ENCODE measurements at regions not wholly inside any gene's neighbourhood (a gene's known extent, or its start where the extent isn't known, plus 50 kb on each side); places are given as distances from the start of the nearest gene placed in this dataset.

DNA sequence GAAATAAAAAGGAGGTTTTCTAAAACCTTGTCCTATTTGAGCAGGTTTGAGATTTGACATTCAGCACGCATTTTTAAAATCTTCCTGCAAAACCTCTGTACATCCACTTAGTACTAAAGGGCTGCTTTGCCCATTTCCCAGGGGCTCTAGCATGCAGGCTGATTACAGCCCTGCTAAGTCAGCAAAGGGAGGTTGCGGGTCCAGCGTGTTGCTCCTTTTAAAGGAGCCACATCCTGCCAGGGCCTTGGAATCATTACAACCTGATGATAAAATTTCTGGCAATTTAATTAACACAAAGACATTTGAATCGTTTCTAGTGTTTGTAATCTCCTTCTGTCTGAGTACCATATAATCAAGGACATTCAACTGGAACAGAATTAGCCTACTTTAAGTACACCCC is 455.1 kb upstream of the CITED2 start:
- H3K27ac ChIP-seq, result no peak overlapping the region
- H3K9me3 ChIP-seq, result no peaks in the 10 kb centered on the region
- no peaks in the 10 kb centered on the region for H3K4me1 ChIP-seq
- DNase-seq (no peak), ATAC-seq (no peak)
- intact Hi-C loops (cut with DNase I), result no loop called here
- H3K4me3 ChIP-seq, result no peak overlapping the region
- TF ChIP-seq, protein P1, sequence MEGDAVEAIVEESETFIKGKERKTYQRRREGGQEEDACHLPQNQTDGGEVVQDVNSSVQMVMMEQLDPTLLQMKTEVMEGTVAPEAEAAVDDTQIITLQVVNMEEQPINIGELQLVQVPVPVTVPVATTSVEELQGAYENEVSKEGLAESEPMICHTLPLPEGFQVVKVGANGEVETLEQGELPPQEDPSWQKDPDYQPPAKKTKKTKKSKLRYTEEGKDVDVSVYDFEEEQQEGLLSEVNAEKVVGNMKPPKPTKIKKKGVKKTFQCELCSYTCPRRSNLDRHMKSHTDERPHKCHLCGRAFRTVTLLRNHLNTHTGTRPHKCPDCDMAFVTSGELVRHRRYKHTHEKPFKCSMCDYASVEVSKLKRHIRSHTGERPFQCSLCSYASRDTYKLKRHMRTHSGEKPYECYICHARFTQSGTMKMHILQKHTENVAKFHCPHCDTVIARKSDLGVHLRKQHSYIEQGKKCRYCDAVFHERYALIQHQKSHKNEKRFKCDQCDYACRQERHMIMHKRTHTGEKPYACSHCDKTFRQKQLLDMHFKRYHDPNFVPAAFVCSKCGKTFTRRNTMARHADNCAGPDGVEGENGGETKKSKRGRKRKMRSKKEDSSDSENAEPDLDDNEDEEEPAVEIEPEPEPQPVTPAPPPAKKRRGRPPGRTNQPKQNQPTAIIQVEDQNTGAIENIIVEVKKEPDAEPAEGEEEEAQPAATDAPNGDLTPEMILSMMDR (IDR thresholded peaks at IDR 0.05), result no peak
- no peaks in the 10 kb centered on the region for H3K27me3 ChIP-seq (ENCODE audit: low read depth)
- no peaks in the 10 kb centered on the region for H3K36me3 ChIP-seq

DNA sequence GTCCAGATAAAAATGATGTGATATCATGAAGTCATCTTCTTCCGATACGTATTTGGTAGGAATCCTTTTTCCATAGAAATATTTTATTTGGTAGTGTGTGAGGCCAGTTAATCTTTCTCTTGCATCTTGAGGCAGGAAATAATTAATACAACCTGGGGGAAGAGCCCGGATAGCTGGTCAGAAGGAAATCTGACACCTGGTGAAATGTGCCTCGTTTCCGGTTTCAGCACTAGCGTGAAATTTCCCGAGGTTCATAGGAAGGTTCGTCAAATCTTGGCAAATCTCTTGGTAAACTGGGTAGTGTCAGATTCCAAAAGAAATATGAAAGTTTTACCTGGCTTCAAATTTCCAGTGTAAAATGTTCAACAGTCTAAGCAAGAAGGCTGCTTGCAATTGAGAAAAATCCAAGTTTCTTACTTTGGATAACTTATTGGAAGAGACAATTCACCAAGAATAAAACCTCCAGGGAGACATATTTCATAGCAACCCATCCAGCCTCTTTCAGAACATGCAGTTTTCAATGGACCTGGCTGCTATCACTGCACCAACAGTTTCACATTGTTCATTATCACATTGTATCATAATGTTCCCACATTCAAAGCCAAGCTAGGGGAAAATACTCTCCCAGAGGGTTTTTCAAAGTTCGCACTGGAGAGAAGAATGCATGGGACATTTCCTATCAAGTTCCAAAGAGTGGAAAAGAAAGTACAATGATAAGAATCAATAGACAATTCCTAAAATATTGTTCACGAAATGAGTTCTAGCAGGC is 454.5 kb upstream of the CITED2 start:
- Histone ChIP-seq H3K27me3 (ENCODE audit: low read depth) (no peaks in the 10 kb centered on the region), H3K27ac (no peak overlapping the region), H3K36me3 (no peaks in the 10 kb centered on the region), H3K4me1 (no peaks in the 10 kb centered on the region), H3K4me3 (no peak overlapping the region), H3K9me3 (no peaks in the 10 kb centered on the region)
- ATAC-seq, result no peak
- TF ChIP-seq, protein P1 (IDR thresholded peaks at IDR 0.05), result no peak
- DNase-seq, result no peak
- intact Hi-C loops (cut with DNase I), result no loop called here

DNA sequence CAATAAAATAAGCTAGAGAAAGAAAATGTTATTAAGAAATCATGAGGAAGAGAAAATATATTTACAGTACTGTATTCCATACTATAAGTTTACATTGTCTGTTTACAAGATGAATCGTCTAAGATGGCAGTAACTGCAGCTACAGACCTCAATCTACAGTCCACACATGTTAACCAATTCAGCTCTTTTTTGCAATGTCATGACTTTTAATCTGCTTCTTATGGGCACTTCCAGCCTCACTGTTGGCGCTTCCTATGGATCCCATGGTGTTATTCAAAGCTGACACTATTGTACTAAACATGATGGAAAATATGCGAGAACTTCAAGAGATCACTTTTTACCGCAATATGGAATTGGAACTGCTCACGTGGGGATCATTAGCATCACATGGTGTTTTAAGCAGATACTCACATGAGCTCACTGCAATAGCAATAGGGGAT is 451.5 kb upstream of the CITED2 start:
- no peaks in the 10 kb centered on the region for H3K27me3 ChIP-seq (ENCODE audit: low read depth)
- no peaks in the 10 kb centered on the region for H3K36me3 ChIP-seq
- H3K4me3 ChIP-seq, result no peak overlapping the region
- no peak for ATAC-seq
- no peak overlapping the region for H3K27ac ChIP-seq
- H3K4me1 ChIP-seq, result no peaks in the 10 kb centered on the region
- intact Hi-C loops (cut with DNase I), result no loop called here
- H3K9me3 ChIP-seq, result no peaks in the 10 kb centered on the region
- TF ChIP-seq, protein P1 (IDR thresholded peaks at IDR 0.05), result no peak
- DNase-seq, result no peak

DNA sequence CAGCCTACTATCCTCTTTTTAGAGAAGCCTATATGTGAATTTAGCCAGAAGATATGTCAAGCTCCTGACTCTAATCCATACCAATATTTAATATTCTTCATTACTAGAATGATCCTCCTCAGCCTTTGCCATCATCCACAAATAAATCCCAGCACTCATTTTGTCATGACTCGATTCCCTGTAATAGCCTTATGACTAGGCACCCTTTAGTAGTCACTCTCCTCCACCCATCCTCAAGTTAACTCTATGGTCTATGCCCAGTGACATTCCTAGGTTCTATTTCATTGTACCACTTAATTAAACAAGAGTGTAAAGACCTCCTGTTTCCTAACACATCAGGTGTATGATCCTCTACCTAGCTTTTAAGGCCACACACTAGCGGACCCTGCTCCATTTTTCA is 450.4 kb upstream of the CITED2 start:
- Histone ChIP-seq H3K27ac (no peak overlapping the region), H3K36me3 (no peaks in the 10 kb centered on the region), H3K4me1 (no peaks in the 10 kb centered on the region), H3K27me3 (ENCODE audit: low read depth) (no peaks in the 10 kb centered on the region), H3K4me3 (no peak overlapping the region), H3K9me3 (no peaks in the 10 kb centered on the region)
- TF ChIP-seq, protein P1 (IDR thresholded peaks at IDR 0.05), result no peak
- intact Hi-C loops (cut with DNase I), result no loop called here
- no peak for DNase-seq
- no peak for ATAC-seq

DNA sequence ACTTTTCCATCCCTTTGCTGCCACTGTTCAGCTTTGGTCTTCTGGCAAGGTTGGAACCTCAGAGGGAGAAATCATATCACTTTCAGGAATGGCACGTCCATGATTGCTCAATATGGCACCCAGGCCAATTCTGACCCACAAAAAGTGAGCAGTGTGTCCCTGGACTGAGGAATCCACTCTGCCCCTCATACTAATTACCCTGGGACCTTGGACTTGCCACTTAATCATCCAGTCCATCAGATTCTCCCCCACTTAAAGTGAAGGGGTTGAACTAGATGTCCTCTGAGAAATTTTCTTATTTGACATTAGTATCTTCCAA is 449.3 kb upstream of the CITED2 start:
- no peak overlapping the region for H3K27ac ChIP-seq
- H3K4me1 ChIP-seq, result no peaks in the 10 kb centered on the region
- intact Hi-C loops (cut with DNase I), result no loop called here
- TF ChIP-seq, protein P1 (IDR thresholded peaks at IDR 0.05), result no peak
- H3K9me3 ChIP-seq, result no peaks in the 10 kb centered on the region
- DNase-seq (no peak), ATAC-seq (no peak)
- no peaks in the 10 kb centered on the region for H3K27me3 ChIP-seq (ENCODE audit: low read depth)
- no peak overlapping the region for H3K4me3 ChIP-seq
- no peaks in the 10 kb centered on the region for H3K36me3 ChIP-seq

Measured in lower lobe of right lung (tissue), 2 donors.